ENCODE measurements at regions not wholly inside any gene's neighbourhood (a gene's known extent, or its start where the extent isn't known, plus 50 kb on each side); places are given as distances from the start of the nearest gene placed in this dataset.

- intact Hi-C loops (cut with DNase I; ENCODE audit: low total_unique reads) = no loop called here
- WGBS, 2 donors (ENCODE audit: low coverage in 1 of 2) = 78 to 89% methylated on average over 3 to 4 of the region's 4 CpGs
- no peak overlapping the region for H3K4me3 ChIP-seq
- TF ChIP-seq EP300 (IDR thresholded peaks at IDR 0.05; ENCODE audit: low read depth) = no peak
- no peak for TF ChIP-seq CTCF (IDR thresholded peaks at IDR 0.05)
- no peak for TF ChIP-seq POLR2A (IDR thresholded peaks at IDR 0.05)
- TF ChIP-seq POLR2AphosphoS5 (IDR thresholded peaks at IDR 0.05) = no peak
- H3K27me3 ChIP-seq = no peaks in the 10 kb centered on the region
- DNase-seq = no peak
- H3K36me3 ChIP-seq = no peaks in the 10 kb centered on the region
- in situ Hi-C loops (cut with MboI; ENCODE audit: low pct_ligation_motif_present in 1 of 4, low pct_unique_long_range_greater_than_20kb in 1 of 4, low sequenced_read_pairs in 3 of 4) = no loop called here
- H3K9me3 ChIP-seq = no peaks in the 10 kb centered on the region
- H3K27ac ChIP-seq = no peak overlapping the region
- no peaks in the 10 kb centered on the region for H3K4me1 ChIP-seq
Observed at GRCh38 chr3:78130741-78131290, 1090.9 kb downstream of the ROBO2 start.

GRCh38 chr3:78134496-78134895 is 1094.6 kb downstream of the ROBO2 start:
- H3K4me1 ChIP-seq = no peaks in the 10 kb centered on the region
- H3K4me3 ChIP-seq = no peak overlapping the region
- H3K27me3 ChIP-seq = no peaks in the 10 kb centered on the region
- H3K36me3 ChIP-seq = no peaks in the 10 kb centered on the region
- intact Hi-C loops (cut with DNase I; ENCODE audit: low total_unique reads) = no loop called here
- in situ Hi-C loops (cut with MboI; ENCODE audit: low pct_ligation_motif_present in 1 of 4, low pct_unique_long_range_greater_than_20kb in 1 of 4, low sequenced_read_pairs in 3 of 4) = no loop called here
- WGBS, 2 donors (ENCODE audit: low coverage in 1 of 2) = 33 to 80% methylated on average over 1 to 3 of the region's 3 CpGs
- no peak overlapping the region for H3K27ac ChIP-seq
- TF ChIP-seq POLR2AphosphoS5 (IDR thresholded peaks at IDR 0.05) = no peak
- no peak for TF ChIP-seq POLR2A (IDR thresholded peaks at IDR 0.05)
- no peak for TF ChIP-seq CTCF (IDR thresholded peaks at IDR 0.05)
- TF ChIP-seq EP300 (IDR thresholded peaks at IDR 0.05; ENCODE audit: low read depth) = no peak
- no peak for DNase-seq
- no peaks in the 10 kb centered on the region for H3K9me3 ChIP-seq

- no peaks in the 10 kb centered on the region for H3K9me3 ChIP-seq
- TF ChIP-seq POLR2A (IDR thresholded peaks at IDR 0.05) (no peak), CTCF (IDR thresholded peaks at IDR 0.05) (no peak), EP300 (IDR thresholded peaks at IDR 0.05; ENCODE audit: low read depth) (no peak), POLR2AphosphoS5 (IDR thresholded peaks at IDR 0.05) (no peak)
- no peak for DNase-seq
- in situ Hi-C loops (cut with MboI; ENCODE audit: low pct_ligation_motif_present in 1 of 4, low pct_unique_long_range_greater_than_20kb in 1 of 4, low sequenced_read_pairs in 3 of 4) = no loop called here
- no peaks in the 10 kb centered on the region for H3K36me3 ChIP-seq
- H3K27me3 ChIP-seq = no peaks in the 10 kb centered on the region
- 72 to 75% methylated on average over 3 of the region's 3 CpGs for WGBS, 2 donors (ENCODE audit: low coverage in 1 of 2)
- H3K4me1 ChIP-seq = no peaks in the 10 kb centered on the region
- no peak overlapping the region for H3K4me3 ChIP-seq
- intact Hi-C loops (cut with DNase I; ENCODE audit: low total_unique reads) = no loop called here
- no peak overlapping the region for H3K27ac ChIP-seq
Observed at GRCh38 chr3:78139166-78139565, 1099.3 kb downstream of the ROBO2 start.

GRCh38 chr3:78140274-78140673 is 1100.4 kb downstream of the ROBO2 start:
- no peak overlapping the region for H3K27ac ChIP-seq
- H3K4me3 ChIP-seq = no peak overlapping the region
- H3K9me3 ChIP-seq = no peaks in the 10 kb centered on the region
- DNase-seq = no peak
- TF ChIP-seq CTCF (IDR thresholded peaks at IDR 0.05) = no peak
- no peak for TF ChIP-seq EP300 (IDR thresholded peaks at IDR 0.05; ENCODE audit: low read depth)
- no peak for TF ChIP-seq POLR2A (IDR thresholded peaks at IDR 0.05)
- TF ChIP-seq POLR2AphosphoS5 (IDR thresholded peaks at IDR 0.05) = no peak
- intact Hi-C loops (cut with DNase I; ENCODE audit: low total_unique reads) (no loop called here), in situ Hi-C loops (cut with MboI; ENCODE audit: low pct_ligation_motif_present in 1 of 4, low pct_unique_long_range_greater_than_20kb in 1 of 4, low sequenced_read_pairs in 3 of 4) (no loop called here)
- H3K27me3 ChIP-seq = no peaks in the 10 kb centered on the region
- 94 to 95% methylated on average over 3 of the region's 3 CpGs for WGBS, 2 donors (ENCODE audit: low coverage in 1 of 2)
- H3K36me3 ChIP-seq = no peaks in the 10 kb centered on the region
- no peaks in the 10 kb centered on the region for H3K4me1 ChIP-seq

Data from transverse colon (tissue), 4 donors.